ENCODE measurements at regions not wholly inside any gene's neighbourhood (a gene's known extent, or its start where the extent isn't known, plus 50 kb on each side); places are given as distances from the start of the nearest gene placed in this dataset.

- no peak for DNase-seq (ENCODE audit: low spot score)
These were observed 423.3 kb downstream of the GLRX3 start for GRCh38 chr10:130559547-130559880.

GRCh38 chr10:130560116-130560515, 423.9 kb downstream of the GLRX3 start:
- DNase-seq (ENCODE audit: low spot score) = no peak

DNA sequence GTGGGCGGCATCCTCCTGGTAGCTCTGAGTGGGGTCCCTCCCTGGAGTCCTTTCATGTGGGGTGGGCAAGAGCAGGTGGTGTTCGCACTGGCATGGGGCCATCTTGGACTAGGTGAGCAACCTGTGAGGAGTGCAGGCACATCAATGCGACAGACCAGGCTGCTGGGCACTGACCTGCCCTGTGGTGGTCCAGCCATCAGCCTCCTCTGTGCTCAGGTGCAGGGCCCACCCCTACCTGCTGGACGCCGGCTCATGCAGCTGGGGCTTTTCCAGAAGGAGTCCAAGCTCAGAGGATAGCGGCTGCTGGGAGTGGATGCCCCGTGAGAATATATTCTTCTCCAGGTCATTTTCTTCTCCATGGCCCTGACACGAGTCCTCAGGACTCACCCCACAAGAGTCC, 424.4 kb downstream of the GLRX3 start:
- DNase-seq (ENCODE audit: low spot score) = no peak

- DNase-seq (ENCODE audit: low spot score) = no peak
These were observed 425.5 kb downstream of the GLRX3 start for GRCh38 chr10:130561681-130562080.

- no peak for DNase-seq (ENCODE audit: low spot score)
These were observed 430.8 kb downstream of the GLRX3 start for GRCh38 chr10:130567011-130567410.

- DNase-seq (ENCODE audit: low spot score) = no peak
These were observed 431.2 kb downstream of the GLRX3 start for GRCh38 chr10:130567436-130567835.

DNA sequence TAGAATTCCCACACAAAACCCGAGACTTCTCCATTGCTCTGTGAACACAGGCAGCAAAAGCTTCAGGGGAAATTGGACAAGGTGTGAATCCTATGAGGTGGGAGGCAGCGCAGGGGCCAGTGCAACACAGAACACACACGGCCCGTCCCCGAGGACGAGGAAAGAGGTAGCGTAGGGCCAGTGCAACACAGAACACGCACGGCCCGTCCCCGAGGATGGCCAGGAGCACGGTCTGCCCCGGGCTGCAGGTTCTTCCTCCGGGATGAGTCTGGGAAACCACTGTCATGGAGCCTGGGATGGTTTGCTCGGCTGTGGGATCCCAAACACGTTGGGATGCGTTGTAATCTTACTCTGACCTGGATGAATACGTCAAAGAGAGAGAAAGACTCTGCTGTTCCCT, 432.1 kb downstream of the GLRX3 start:
- no peak for DNase-seq (ENCODE audit: low spot score)

- DNase-seq (ENCODE audit: low spot score) = no peak
These were observed 433.9 kb downstream of the GLRX3 start for GRCh38 chr10:130570074-130570473.

GRCh38 chr10:130571674-130572073, 435.5 kb downstream of the GLRX3 start:
- no peak for DNase-seq (ENCODE audit: low spot score)

GRCh38 chr10:130573446-130573845, 437.3 kb downstream of the GLRX3 start:
- no peak for DNase-seq (ENCODE audit: low spot score)

DNA sequence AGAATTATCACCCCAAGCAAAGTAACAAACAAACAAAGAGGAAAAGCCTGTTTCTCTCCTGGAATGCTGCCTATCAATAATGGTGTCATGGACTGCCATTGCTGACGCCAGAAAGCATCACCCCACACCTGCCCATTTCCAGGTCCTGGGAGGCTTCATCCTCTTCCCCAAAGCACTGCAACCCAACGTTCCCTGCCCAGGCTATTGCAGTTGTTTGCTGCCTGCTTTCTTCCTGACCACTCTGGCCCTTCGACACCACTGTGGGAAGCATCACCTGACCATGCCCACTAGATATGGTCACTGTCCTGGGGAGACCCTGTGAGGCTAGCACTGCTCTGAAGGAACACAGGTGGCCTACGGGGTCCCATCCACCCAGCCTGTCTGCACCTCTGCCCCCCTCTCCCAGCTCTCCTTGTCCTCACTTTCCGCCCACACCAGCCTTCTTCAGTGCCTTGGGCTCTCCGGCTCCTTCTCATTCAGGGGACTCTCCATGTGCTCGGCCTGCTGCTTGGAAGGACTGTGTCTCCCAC, 439.6 kb downstream of the GLRX3 start:
- no peak for DNase-seq (ENCODE audit: low spot score)

GRCh38 chr10:130576427-130576826, 440.2 kb downstream of the GLRX3 start:
- DNase-seq (ENCODE audit: low spot score) = no peak

- no peak for DNase-seq (ENCODE audit: low spot score)
These were observed 440.8 kb downstream of the GLRX3 start for GRCh38 chr10:130577039-130577438.

DNA sequence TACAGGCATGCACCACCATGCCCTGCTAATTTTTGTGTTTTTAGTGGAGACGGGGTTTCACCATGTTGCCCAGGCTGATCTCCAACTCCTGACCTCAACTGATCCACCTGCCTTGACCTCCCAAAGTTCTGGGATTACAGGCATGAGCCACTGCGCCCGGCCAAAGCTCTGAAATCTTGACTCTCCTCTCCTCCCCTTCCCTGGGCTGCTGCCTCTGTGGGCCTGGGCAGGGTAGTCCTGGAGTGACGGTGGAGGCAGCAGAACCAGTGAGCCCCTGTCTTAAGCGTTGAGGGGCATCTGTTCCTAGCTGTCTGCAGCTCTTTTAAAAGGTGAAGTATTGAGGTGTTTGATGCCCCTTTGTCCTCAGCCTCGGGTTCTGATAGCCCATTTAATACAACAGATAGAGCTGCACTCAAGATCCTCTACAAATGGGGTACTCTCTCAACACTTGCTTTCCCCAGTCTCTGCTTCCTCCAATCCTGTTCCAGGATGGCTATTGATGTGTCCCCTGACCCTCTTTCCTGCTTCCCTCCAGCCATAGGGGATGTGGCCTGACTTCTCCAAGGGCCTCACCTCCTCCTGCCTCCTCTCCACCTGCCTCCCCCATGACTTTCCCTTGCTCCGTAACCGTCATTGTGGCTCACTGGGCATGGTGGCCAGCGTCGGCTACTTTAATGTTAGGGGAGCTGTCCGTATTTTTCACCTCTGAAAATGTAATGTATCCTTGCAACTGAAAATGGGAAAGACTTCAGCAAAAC, 442.5 kb downstream of the GLRX3 start:
- DNase-seq (ENCODE audit: low spot score) = no peak

GRCh38 chr10:130579913-130580312, 443.7 kb downstream of the GLRX3 start:
- no peak for DNase-seq (ENCODE audit: low spot score)

DNA sequence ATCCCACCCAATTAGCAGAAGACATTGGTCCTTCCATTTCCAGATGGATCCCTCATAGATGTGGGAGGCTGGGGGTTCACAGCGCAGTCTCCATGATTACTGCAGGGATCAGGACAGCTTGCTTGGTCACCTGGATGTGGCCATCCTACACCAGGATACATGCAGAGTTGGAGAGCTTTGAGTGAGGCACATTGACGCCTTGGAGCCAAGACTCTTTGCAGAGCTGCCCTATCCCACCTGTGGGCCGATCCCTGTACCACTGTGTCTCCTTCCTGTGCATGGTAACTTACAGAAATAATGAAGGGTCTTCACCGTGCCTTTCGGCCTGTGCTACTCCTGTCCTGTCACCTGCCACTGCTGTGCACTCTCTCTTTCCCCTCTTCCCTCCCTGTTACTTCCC, 444.8 kb downstream of the GLRX3 start:
- no peak for DNase-seq (ENCODE audit: low spot score)

DNA sequence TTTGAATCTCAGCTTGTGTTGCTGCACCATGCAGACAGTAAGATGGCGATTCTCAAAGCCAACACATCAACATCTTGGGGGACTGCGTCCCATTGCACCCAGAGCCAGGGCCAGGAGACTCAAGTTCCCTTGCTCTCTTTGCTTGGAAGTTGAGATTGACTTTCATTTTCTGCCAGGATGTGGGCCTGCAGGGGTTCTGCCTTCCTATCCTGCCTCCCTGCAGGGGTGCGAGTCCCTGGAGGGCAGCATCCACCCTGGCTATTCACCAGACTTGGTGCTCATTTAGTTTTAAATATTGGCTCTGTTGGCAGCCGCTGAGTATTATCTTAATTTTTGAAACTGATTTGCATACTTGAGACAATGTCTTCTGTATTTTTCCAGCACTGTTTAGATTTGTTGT, 451.5 kb downstream of the GLRX3 start:
- DNase-seq (ENCODE audit: low spot score) = no peak

DNA sequence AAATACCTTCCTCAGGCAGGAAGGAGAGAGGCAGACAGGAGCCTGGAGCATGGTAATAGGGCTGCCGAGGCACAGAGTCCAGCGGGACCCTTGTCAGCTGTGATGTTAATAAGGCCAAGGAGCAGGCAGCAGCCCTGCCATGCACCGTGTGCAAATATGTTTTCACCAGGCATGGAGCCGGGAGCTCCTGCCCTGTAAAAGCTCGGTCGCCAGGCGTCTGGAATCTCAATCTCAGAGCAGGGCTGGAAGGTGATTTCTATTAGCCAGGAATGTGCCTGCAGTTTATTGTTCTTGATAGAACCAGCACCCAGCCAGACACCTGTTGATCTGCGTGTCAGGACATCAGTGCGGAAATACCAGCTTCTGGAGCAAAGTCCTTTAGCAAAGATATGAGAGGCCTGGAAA, 469.8 kb downstream of the GLRX3 start:
- DNase-seq (ENCODE audit: low spot score) = no peak

GRCh38 chr10:130607366-130607765, 471.2 kb downstream of the GLRX3 start:
- DNase-seq (ENCODE audit: low spot score) = no peak

DNA sequence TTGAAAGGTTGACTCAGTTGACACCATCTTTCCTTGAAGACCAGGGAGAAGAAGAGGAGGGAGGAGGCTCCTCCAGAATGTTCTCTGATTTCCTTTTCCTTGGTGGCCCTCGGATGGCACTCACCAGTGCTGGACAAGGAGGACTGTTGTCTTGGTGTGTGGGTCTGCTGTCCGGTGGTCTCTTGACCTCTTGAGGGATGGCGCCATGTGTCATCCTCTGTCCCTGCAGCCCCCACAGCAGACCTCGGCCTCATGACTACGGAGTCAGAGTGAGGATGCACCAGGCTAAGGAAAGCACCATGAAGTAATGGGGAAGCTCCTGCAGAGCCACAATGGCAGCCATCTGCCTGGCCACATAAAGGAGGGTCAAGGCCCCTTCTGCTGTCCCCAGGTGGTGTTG, 475.0 kb downstream of the GLRX3 start:
- no peak for DNase-seq (ENCODE audit: low spot score)

DNA sequence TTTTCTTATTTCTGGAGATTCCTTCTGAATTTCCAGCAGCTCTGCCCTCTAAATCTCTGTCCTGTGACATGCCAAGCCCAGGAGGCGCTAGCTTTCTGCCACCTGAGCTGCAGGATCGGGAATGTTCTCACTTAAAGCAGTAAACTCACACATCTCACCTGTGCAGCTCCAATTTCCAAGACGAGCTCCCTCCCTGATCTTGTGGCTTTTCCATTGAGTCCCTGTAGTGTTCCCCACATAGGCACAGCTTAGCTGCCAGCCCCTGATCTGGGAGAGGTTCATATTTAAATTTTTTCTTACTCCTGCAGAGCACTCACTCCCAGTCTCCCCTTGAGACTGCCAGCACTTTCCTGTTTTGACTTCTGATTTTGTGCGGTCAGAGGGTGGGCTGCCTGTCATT, 479.3 kb downstream of the GLRX3 start:
- DNase-seq (ENCODE audit: low spot score) = no peak

DNA sequence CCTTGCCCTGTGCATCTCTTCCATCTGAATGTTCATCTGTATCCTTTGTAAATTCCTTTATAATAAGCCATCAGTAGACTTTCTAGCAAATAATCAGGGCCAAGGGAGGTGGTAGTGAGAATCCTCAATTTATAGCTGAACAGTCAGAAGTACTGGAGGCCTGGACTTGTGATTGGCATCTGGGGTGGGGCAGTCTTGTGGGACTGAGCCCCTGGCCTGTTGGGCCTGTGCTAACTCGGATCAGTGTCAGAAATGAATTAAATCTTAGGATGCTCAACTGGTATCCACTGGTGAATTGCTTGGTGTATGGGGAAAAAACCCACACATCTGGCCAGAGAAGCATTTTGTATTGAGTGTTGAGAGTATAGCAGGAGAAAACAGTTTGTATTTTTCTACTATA, 481.8 kb downstream of the GLRX3 start:
- DNase-seq (ENCODE audit: low spot score) = no peak

DNA sequence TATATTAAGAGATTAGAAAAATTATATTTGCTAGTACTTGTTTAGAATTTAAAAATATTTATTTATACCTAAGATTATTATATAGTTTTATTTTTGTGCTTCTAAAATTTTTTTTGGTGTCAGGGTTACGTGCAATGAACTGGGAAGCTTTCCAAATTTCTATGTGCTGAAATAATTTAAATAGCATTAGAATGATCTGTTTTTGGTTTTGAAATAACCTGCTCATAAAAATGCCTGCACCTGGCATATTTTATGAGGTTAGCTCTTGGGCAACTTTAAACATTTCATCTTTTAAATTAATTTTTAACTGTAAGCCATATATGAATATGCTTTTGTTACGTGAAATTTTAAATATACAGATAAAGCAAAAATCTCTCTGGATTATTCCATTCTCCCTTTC, 482.5 kb downstream of the GLRX3 start:
- DNase-seq (ENCODE audit: low spot score) = no peak

DNA sequence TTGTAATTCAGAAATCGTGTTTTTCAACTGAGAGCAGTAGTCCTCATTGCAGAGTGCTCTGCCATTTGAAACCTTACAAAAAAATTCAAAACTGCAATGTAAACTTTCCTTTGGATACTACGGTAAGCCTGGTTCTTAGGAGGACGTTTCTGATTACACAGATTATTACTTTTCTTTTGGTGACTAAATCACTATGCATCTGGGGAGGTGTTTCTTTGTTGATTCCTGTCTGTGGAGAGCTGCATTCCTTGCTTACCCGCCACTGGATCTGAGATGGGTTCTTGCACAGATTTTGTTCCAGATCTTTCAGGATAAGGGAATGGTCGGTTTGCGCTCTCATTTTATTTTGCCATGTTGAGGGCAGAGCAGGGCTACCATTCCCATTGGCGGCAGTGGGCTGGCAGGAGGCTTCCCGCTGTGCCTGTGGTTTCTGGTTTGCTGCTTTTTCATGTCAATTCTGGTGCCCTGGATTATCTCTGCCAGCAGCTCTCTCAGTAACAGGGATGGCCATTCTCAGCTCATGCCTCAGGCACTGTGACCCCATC, 485.1 kb downstream of the GLRX3 start:
- no peak for DNase-seq (ENCODE audit: low spot score)
